ENCODE measurements at regions not wholly inside any gene's neighbourhood (a gene's known extent, or its start where the extent isn't known, plus 50 kb on each side); places are given as distances from the start of the nearest gene placed in this dataset.
"Not testable (repeated sequence)": the region's sequence is repeated elsewhere in the genome, so short reads cannot be mapped to it uniquely, and the experiment has no call there.

DNA sequence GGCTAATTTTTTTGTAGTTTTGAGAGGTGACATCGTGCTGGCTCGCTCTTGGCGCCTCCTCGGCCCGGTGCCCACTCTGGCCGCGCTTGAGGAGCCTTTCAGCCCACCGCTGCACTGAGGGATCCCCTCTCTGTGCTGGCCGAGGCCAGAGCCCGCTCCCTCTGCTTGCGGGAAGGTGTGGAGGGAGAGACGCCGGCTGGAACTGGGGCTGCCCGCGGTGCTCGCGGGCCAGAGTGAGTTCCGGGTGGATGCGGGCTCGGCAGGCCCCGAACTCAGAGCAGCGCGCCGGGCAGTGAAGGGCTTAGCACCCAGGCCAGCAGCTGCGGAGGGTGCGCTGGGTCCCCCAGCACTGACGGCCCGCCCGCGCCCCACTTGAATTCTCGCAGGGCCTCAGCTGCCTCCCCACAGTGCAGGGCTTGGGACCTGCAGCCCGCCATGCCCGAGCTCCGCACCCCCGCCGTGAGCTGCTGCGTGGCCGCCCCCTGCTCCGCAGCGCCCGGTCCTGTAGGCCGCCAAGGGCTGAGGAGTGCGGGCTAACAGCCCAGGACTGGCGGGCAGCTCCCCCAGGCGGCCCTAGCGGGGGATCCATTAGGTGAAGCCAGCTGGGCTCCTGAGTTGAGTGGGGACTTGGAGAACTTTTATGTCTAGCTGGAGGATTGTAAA lies 113.2 kb upstream of the ZSWIM2 start:
- CTCF ChIA-PET = no interaction called here
- POLR2A ChIA-PET = no interaction called here

DNA sequence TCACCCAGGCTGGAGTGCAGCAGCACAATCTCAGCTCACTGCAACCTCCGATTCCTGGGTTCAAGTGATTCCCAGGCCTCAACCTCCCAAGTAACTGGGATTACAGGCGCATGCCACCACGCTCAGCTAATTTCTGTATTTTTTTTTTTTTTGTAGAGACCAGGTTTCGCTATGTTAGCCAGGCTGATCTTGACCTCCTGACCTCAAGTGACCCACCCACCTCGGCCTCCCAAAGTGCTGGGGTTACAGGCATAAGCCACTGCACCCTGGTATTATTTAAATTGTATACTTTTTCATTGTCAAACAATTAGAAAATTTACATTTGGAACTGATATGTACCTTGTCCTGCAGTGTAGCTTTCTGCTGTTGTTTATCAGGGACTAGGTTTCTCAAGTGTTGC lies 111.3 kb upstream of the ZSWIM2 start:
- POLR2A ChIA-PET, CTCF ChIA-PET: not testable (repeated sequence)

DNA sequence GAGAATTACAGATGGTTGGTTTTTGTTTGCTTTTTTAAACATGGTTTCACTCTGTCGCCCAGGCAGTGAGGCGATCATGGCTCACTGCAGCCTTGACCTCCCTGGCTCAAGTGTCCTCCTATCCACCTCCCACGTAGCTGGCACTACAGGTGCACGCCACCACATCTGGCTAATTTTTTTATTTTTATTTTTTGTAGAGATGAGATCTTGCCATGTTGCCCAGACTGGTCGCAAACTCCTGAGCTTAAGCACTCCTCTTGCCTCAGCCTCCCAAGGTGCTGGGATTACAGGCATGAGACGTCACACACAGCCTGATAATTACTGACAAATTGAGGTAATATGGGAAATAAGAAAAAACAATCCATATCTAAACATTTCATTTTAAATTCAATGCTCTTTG lies 110.5 kb upstream of the ZSWIM2 start:
- CTCF ChIA-PET = interaction anchor here (0.6 kb wide), 1 partner anchor 10 kb away, joined by 3 read pairs; no protein-coding TSS in a partner anchor
- POLR2A ChIA-PET = no interaction called here

DNA sequence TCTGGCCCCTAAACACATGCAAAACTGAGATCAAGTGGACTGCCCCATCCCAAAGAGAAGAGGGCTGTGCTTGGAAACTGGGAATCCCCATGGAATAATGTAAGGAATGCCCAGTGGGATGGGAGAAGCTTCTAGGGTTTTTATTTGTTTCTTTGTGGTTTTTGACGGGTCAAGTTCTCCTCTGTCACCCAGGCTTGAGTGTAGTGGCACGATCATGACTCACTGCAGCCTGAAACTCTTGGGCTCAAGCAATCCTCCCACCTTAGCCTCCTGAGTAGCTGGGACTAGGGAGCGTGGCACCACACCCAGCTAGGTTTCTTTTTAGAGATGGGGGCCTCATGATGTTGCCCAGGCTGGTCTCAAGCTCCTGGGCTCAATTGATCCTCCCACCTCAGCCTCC lies 101.7 kb upstream of the ZSWIM2 start:
- ChIA-PET CTCF (no interaction called here), POLR2A (no interaction called here)

DNA sequence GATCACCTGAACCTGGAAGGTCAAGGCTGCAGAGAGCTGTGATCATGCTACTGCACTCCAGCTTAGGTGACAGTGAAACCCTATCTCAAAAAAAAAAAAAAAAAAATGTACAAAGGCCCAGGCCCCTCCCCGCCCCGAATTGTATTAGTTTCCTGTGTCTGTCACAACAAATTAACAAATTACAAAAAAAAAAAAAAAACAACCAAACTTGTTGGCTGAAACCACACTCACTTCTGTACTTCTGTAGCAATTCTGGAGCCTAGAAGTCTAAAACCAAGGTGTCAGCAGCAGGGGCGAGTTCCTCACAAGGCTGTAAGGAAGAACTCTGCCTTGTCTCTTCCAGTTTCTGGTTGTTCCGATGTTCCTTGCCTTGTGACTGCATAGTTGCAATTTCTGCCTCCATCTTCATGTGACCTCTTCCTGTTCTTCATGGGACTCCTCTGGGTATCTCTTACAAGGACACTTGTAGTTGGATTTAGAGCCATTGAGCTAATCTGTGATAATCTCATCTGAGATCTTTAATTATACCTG lies 100.8 kb upstream of the ZSWIM2 start:
- ChIA-PET POLR2A (no interaction called here), CTCF (interaction anchor here (0.7 kb wide), 1 partner anchor 10 kb away, joined by 3 read pairs; no protein-coding TSS in a partner anchor)

DNA sequence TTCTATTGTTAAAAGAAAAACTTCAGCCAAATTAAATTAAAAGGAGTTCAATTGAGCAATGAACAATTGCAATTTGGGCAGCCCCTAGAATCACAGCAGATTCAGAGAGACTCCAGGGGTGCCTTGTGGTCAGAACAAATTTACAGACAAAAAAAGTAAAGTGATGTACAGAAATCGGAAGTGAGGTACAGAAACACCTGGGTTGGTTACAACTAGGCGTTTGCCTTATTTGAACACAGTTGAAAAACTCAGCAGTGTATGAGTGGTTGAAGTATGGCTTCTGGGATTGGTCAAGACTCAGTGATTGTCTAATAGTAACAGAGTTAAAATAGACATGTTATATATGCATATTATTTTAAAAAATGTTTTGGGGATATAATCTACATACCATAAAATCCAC lies 98.5 kb upstream of the ZSWIM2 start:
- CTCF ChIA-PET = no interaction called here
- POLR2A ChIA-PET = no interaction called here

DNA sequence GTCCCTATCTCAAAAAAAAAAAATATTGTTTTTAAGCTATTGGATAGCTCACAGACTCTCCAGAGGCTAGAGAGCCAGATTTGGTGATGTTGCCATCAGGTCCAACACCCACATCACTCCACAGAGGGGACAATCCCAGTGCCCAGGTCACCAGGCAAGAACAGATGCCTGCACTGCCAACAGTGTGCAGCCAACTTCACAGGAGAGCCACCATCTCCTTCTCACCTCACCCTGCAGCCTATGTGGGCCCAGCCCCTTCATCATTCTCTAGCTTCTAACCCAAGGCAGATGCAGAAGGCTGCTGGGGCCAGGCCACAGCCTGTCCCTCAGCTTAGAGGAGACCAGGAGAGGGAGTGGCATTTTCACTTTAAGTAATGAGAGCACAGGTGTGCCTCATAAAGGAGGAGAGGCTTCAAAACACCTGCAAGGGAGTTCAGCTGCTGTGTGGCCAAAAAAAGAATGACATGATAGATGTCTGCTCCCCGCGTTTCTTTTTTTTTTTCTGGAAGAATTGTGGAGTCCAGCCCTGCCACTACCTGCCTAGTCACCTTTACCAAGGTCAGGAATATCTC lies 98.0 kb upstream of the ZSWIM2 start:
- ChIA-PET POLR2A (no interaction called here), CTCF (no interaction called here)

DNA sequence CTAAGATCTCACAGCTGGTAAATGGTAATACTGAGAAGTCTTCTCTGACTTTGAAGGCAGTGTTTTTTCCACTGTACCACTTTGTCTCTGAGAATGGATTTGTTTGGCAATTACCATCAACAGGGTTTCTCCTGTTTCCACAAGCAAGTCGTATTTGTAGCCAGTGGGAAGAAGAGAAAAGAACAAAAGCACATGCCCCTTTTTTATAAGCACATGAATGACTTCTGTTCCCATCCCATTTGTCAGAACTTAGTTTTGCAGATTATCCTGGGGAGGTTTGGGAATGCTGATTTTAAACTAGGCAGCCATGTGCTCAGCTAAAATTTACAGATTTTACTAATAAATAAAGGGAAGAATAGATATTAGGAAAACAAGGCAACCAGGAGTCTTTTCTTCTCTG lies 92.9 kb upstream of the ZSWIM2 start:
- POLR2A ChIA-PET = no interaction called here

DNA sequence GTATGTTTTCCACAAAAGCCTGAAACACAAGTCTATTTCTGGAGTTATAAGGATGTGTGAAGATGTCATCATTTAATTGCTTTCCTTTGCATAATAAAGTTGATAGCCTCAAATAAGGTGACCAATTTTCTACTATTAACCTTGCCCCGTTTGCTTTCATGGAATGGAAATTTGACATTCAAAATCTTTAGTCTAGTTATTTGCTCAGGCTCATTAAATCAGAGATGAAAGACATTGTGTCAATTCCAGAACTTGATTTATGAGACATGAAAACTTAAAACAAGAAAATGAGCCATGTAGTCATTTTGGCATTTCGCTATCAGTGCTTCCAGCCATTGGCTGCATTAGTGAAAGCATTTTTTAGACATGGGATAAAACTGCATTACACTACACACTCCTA lies 91.5 kb upstream of the ZSWIM2 start:
- CTCF ChIA-PET = no interaction called here
- POLR2A ChIA-PET = no interaction called here

More for the DNA sequence above, 92.9 kb upstream of the ZSWIM2 start:
- CTCF ChIA-PET = no interaction called here

DNA sequence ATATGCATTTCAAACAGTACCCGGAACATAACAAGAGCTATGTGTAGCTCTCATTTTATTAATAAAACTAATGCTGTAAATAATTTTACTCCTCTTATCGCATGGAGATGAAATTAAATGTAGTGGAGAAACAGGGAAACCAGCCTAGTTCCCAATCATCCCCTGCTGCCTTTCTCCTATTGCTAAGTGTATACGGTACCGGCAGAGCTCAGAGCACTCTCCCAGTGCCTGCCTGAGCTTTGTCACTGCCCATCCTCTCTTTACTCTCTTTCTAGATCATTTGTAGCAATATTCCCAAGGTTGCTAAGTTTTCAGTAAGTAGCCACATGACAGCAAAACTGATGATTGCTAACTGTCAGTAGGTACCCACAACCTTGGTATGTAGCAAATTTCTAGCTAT lies 85.5 kb upstream of the ZSWIM2 start:
- ChIA-PET POLR2A (no interaction called here), CTCF (no interaction called here)

DNA sequence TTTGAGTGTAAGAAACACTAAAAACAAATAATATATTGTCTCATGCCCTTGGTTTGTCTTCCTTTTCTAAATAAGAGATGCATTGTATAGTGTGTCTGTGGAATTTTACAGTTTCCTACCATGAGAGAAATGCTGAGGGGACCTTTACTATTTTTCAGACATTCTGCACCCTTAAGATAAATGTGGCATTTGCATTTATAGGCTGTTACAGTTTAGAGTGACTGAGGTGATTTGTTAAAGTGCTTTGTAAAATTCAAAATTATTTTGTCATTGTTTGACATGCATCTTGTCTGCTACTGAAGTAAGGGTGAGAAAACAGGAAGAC lies 78.9 kb upstream of the ZSWIM2 start:
- POLR2A ChIA-PET = no interaction called here
- CTCF ChIA-PET = no interaction called here

DNA sequence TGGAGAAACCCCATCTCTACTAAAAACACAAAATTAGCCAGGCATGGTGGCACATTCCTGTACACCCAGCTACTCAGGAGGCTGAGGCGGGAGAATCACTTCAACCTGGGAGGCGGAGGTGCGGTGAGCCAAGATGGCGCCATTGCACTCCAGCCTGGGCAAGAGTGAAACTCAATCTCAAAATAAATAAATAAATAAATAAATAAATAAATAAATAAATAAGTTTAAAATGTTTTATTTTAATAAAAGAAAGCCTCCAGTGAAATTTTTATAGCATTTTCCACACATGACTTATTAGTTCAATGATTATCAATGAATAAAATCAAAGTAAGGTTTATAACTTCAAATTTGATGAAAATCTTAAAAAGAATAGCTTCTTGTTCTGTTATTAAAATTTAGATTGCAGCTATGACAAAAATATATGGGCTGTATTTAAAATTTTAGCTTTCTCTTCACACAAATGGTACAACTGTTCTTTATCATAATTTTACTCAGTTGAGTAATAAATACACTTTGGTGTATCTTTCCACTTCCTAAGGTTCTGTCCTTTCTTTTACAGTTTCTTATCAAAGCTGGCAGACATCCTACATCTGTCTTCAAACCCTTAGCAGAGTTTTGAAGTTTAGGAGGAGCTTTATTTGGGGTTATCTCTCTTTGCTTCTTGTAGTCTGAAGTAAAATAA lies 78.4 kb upstream of the ZSWIM2 start:
- ChIA-PET POLR2A (no interaction called here), CTCF (no interaction called here)

DNA sequence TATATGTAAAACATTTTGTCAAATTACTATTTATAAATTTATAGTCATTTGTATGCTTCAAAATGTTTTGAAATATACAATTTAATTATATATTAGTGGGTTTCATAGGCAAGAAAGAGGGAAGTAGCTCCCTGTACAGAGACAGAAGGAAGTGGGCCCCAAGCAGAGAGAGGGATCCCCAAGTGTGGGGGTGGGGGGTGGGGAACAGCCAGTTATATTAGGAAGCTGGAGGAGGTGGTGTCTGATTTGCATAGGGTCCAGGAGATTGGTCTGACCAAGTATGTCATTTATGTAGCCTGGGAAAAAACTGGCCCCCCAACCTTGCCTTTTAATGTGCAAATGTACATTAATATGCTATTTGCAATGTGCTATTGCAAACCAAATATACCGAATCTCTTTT lies 76.5 kb upstream of the ZSWIM2 start:
- CTCF ChIA-PET = no interaction called here
- POLR2A ChIA-PET = no interaction called here

DNA sequence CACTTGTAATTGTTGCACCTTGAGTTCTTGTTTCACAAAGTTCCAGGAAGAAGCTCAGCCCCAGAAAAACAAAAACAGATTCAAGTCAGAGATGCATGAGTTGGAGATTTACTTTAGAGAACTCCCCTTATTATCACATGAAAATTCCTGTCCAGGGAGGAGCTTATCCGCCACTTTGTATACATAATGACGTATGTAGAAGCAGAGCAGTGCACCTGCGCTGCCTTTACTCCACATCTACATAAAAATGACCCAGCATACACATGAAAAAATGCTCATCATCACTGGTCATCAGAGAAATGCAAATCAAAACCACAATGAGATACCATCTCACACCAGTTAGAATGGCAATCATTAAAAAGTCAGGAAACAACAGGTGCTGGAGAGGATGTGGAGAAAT lies 73.3 kb upstream of the ZSWIM2 start:
- CTCF ChIA-PET, POLR2A ChIA-PET: not testable (repeated sequence)

DNA sequence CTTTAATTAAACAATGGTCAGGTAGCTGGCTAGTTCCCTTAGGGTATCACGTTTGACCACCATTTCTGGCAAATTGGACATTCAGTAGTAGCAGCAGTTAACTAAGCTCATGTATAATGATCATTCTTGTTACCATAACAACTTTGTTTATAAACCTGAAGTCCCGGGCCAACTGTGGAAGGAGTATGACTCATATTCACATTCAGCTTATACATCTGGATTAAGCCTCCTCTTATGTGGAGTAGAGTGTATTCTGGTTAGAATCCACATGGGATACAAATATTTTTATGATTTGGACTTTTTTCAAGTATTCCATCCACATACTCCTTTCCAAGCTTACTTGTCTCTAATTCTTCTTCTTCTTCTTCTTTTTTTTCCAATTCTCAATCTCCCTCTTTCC lies 70.3 kb upstream of the ZSWIM2 start:
- POLR2A ChIA-PET = no interaction called here
- CTCF ChIA-PET = no interaction called here

DNA sequence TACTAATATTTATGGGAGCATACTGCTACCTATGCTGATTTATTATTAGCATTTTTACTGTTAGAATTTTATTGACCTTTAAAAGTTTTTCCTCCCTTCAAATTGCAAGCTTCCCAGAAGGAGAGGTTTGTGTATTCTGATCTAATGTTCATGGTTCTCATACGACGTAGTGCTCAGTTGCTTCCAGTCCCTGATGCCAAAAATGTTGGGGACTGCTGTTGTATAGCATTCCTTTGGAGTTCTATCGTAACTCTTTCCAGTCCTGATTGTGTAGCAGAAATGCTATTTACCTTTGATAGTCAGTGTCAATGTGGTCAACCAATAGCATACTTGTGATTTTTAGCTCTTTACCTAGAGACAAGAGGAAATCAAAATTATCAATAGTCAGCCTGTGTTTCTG lies 69.5 kb upstream of the ZSWIM2 start:
- ChIA-PET POLR2A (no interaction called here), CTCF (no interaction called here)

DNA sequence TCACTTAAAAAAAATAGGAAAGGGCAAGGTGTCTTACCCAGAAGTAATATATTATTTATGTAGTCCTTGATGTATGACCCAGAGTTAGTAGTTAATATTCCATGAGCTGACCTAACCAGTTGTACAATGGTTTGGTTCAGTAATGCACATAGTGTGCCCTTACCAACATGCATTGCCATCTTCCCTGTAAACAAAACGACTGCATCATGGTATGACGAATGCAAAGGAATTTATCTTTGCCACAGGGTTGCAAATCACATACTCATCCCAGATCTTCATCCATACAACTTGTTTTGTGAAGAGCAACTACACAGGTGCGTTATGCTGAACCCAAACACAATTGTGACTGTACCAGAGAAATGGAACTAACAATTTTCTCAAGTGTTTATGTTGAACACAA lies 68.9 kb upstream of the ZSWIM2 start:
- ChIA-PET CTCF (no interaction called here), POLR2A (no interaction called here)

DNA sequence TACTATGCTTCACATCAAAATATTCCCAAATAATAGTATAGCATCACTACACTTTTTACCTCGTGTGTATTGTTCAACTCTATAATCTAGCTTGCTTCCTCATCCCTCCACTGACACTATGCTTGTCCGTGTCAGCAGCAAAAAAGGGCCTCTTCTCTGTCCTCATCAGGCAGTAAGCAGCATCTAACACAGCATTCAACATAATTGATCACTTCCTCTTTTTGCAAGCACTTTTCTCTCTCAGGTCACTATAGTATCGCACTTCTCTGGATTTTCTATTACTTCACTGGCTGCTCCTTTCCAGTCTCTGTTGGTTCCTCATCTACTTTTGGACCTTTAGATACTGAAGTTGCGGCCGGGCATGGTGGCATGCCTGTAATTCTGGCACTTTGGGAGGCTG lies 64.9 kb upstream of the ZSWIM2 start:
- ChIA-PET POLR2A (no interaction called here), CTCF (no interaction called here)

DNA sequence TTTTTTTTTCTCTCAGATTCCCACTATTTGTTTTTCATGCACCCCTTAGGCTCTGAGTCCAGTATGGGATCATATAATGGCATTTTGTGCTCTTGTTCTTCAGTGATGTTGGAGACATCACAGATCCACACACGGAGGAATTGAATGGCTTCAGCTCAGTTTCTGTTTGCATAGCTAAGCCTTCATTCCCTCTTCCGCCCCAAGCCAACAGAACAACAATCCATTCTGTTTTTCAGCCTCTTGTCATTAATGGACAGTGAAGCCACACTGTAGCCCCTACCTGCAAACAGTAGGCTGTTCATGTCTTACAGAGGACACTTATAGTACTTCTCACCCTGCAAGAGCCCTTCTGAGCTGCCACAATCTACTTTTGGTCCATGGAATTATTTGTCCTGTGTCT lies 64.0 kb upstream of the ZSWIM2 start:
- CTCF ChIA-PET = no interaction called here
- POLR2A ChIA-PET = no interaction called here

DNA sequence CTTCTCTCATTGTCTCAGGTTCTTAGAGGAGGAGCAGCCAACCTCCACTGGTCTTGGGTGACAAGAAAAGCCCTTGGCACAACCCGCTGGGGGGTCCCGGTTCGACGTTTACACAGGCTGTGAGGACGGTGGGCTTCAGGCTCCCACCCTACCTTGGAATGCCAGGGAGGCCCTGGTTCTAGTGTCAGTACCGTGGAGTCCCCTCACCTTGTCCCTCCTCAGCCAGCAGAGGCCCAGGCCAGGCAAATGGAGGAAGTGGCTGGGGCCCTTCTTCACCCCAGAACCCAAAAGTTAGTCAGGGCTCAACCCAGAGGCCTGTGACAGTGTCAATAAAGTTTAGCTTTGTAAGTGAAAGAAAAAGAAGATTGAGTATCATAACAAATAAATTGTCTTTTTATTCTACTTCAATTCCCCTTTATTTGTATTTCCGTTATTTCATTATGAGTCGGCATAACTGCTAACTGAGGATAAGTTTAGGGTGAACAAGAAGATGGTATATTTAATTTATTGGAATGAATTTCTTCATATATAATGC lies 62.6 kb upstream of the ZSWIM2 start:
- POLR2A ChIA-PET = no interaction called here

DNA sequence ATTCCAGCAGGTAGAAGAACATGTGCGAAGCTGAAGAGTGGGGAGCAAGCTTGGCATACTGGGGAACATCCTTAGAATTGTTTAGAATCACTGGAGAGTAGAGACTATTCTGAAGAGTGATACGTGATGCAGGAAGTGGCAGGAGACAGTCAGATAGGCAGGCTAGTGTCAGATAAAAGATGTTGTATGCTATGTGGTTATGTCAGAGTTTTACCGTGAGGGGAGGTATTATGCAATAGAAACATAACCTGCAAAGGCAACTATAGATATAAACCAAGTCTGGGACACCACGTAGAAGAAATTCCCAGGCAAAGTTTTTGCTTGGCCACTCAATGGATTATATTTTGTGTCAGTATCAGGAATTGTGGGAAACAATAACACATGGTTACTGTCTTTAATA lies 62.0 kb upstream of the ZSWIM2 start:
- POLR2A ChIA-PET = no interaction called here
- CTCF ChIA-PET = no interaction called here

More for the DNA sequence above, 62.6 kb upstream of the ZSWIM2 start:
- CTCF ChIA-PET = no interaction called here

DNA sequence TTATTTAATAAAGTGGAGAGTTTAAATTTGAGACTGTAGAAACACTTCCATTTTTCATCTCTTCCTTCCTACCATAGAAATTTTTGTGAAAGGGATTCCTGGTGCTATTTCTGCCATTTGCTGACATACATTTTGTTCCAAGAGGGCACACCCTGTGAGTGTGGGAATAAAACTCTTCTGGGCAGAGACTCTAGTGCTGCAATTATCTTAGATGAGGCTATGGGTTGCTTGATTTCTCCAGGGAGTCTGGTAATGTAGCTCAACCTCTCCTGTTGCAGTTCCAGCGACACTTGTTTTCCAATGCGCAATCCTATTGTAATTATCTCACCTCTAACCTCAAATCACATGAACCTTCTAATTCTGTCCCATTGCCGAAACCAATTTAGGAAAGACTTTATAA lies 60.1 kb upstream of the ZSWIM2 start:
- CTCF ChIA-PET = no interaction called here
- POLR2A ChIA-PET = no interaction called here
